ENCODE measurements at regions not wholly inside any gene's neighbourhood (a gene's known extent, or its start where the extent isn't known, plus 50 kb on each side); places are given as distances from the start of the nearest gene placed in this dataset.
A peak's percentile ranks its signal among the peaks of the same experiment; 100 is the strongest.
"Not testable (repeated sequence)": the region's sequence is repeated elsewhere in the genome, so short reads cannot be mapped to it uniquely, and the experiment has no call there.

DNA sequence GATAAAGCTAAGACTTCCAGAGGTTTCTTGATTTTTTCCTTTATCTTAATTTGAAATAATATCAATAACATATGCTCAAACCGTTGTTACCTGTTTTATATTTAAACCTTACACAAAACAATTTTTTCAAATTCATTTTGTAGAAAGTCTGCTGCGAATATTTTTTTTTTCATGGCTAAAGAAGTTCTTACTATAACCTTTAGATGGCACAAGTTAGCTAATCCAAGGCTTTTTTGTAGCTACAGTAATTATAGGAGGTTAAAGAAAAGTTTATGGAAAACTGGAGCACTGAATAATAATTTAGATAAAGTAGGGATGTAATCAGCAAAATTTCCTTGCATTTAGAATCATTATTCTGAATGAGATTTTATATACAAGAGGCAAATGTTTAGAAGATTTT, 78.0 kb upstream of the PNPT1 start:
- Histone ChIP-seq H3K36me3 (ENCODE audit: control insufficient read depth, low read length) (no peaks in the 10 kb centered on the region), H3K79me2 (ENCODE audit: control insufficient read depth, low read length) (no peaks in the 10 kb centered on the region), H3K4me1 (ENCODE audit: control insufficient read depth, low read length) (no peaks in the 10 kb centered on the region), H3K9me3 (ENCODE audit: control insufficient read depth, insufficient read depth, low read length) (no peaks in the 10 kb centered on the region), H3F3A (ENCODE audit: control insufficient read depth, insufficient read depth) (no peaks in the 10 kb centered on the region), H3K4me2 (ENCODE audit: low read length) (no peak overlapping the region), H3K9me2 (replicated peaks; ENCODE audit: control insufficient read depth, low read length) (no peaks in the 10 kb centered on the region), H3K27ac (ENCODE audit: low read depth, low read length) (no peak overlapping the region), H3K4me3 (ENCODE audit: low read length) (no peak overlapping the region), H3K27me3 (ENCODE audit: control insufficient read depth, low read length) (peaks cover 9% of the 10 kb centered on the region; the same call in 1 of the 2 replicates), H4K20me1 (ENCODE audit: control insufficient read depth, insufficient read depth, low read depth, low read length) (no peaks in the 10 kb centered on the region)
- TF ChIP-seq, protein P1, sequence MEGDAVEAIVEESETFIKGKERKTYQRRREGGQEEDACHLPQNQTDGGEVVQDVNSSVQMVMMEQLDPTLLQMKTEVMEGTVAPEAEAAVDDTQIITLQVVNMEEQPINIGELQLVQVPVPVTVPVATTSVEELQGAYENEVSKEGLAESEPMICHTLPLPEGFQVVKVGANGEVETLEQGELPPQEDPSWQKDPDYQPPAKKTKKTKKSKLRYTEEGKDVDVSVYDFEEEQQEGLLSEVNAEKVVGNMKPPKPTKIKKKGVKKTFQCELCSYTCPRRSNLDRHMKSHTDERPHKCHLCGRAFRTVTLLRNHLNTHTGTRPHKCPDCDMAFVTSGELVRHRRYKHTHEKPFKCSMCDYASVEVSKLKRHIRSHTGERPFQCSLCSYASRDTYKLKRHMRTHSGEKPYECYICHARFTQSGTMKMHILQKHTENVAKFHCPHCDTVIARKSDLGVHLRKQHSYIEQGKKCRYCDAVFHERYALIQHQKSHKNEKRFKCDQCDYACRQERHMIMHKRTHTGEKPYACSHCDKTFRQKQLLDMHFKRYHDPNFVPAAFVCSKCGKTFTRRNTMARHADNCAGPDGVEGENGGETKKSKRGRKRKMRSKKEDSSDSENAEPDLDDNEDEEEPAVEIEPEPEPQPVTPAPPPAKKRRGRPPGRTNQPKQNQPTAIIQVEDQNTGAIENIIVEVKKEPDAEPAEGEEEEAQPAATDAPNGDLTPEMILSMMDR (IDR thresholded peaks at IDR 0.05; ENCODE audit: low read depth, low read length, poor library complexity, severe bottlenecking): peak; percentile 61
- TF ChIP-seq EZH2phosphoT487 (IDR thresholded peaks at IDR 0.05; ENCODE audit: borderline replicate concordance, low read length): no peak

DNA sequence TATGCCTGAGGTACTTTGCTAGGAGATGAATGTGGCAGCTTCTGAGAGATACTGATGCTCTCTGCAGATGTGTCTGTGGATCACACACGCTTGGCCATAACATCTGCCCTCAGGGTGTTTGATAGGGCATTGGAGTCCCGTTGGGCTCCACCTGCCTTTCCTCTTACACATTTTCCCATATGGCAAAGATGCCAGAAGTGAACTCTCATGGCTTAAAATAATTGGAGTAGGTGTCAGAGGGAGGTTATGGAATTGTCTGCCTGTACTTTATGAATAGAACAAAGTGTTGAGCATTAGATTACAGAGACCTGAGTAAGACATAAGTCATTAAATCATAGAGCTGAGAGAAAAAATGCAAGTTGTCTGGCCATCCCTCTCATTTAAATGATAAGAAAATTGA, 75.3 kb upstream of the PNPT1 start:
- no peak for TF ChIP-seq EZH2phosphoT487 (IDR thresholded peaks at IDR 0.05; ENCODE audit: borderline replicate concordance, low read length)
- TF ChIP-seq, protein P1 (IDR thresholded peaks at IDR 0.05; ENCODE audit: low read depth, low read length, poor library complexity, severe bottlenecking): no peak
- Histone ChIP-seq H3K9me2 (replicated peaks; ENCODE audit: control insufficient read depth, low read length) (no peaks in the 10 kb centered on the region), H3K4me2 (ENCODE audit: low read length) (no peak overlapping the region), H3K36me3 (ENCODE audit: control insufficient read depth, low read length) (no peaks in the 10 kb centered on the region), H3K27me3 (ENCODE audit: control insufficient read depth, low read length) (peaks cover 6% of the 10 kb centered on the region; the same call in 1 of the 2 replicates), H4K20me1 (ENCODE audit: control insufficient read depth, insufficient read depth, low read depth, low read length) (no peaks in the 10 kb centered on the region), H3K27ac (ENCODE audit: low read depth, low read length) (no peak overlapping the region), H3K4me1 (ENCODE audit: control insufficient read depth, low read length) (no peaks in the 10 kb centered on the region), H3K79me2 (ENCODE audit: control insufficient read depth, low read length) (no peaks in the 10 kb centered on the region), H3K9me3 (ENCODE audit: control insufficient read depth, insufficient read depth, low read length) (no peaks in the 10 kb centered on the region), H3K4me3 (ENCODE audit: low read length) (no peak overlapping the region), H3F3A (ENCODE audit: control insufficient read depth, insufficient read depth) (no peaks in the 10 kb centered on the region)

DNA sequence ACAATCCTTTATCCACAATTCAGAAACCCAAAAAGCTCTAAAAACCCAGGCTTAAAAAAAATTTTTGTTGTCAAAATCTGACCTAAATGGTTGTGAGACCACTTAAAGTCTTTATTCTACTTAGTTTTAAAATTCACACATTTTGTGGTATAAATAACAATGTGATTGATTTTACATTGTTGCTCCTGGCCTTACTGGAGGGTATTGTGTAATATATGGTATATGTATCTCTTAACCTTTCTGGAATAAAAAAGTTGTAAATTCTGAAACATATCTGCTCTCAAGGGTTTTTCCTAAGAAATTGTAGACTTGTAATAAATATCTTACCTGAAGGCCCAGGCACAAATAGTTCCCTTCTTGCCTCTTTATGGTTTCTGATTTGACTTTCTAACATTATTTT, 73.3 kb upstream of the PNPT1 start:
- H3F3A ChIP-seq (ENCODE audit: control insufficient read depth, insufficient read depth): no peaks in the 10 kb centered on the region
- H3K4me1 ChIP-seq (ENCODE audit: control insufficient read depth, low read length): no peaks in the 10 kb centered on the region
- H3K27me3 ChIP-seq (ENCODE audit: control insufficient read depth, low read length): peaks cover 6% of the 10 kb centered on the region; the same call in 1 of the 2 replicates
- H3K4me3 ChIP-seq (ENCODE audit: low read length): no peak overlapping the region
- no peaks in the 10 kb centered on the region for H4K20me1 ChIP-seq (ENCODE audit: control insufficient read depth, insufficient read depth, low read depth, low read length)
- no peaks in the 10 kb centered on the region for H3K9me2 ChIP-seq (replicated peaks; ENCODE audit: control insufficient read depth, low read length)
- TF ChIP-seq EZH2phosphoT487 (IDR thresholded peaks at IDR 0.05; ENCODE audit: borderline replicate concordance, low read length): no peak
- H3K36me3 ChIP-seq (ENCODE audit: control insufficient read depth, low read length): no peaks in the 10 kb centered on the region
- no peak overlapping the region for H3K27ac ChIP-seq (ENCODE audit: low read depth, low read length)
- no peak overlapping the region for H3K4me2 ChIP-seq (ENCODE audit: low read length)
- no peaks in the 10 kb centered on the region for H3K9me3 ChIP-seq (ENCODE audit: control insufficient read depth, insufficient read depth, low read length)
- H3K79me2 ChIP-seq (ENCODE audit: control insufficient read depth, low read length): no peaks in the 10 kb centered on the region

DNA sequence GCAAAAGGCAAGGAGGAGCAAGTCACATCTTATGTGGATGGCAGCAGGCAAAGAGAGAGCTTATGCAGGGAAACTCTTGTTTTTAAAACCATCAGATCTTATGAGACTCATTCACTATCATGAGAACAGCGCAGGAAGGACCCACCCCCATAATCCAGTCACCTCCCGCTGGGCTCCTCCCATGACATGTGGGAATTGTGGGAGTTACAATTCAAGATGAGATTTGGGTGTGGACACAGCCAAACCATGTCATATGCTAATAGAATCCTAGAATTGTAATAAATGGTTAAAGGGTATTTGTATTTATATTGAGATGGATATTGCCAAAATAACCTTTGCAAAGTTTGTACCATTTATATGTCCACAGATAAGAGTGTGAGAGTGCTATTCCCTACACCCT, 72.1 kb upstream of the PNPT1 start:
- not testable (repeated sequence) for H3K27ac ChIP-seq (ENCODE audit: low read depth, low read length); H3K27me3 ChIP-seq (ENCODE audit: control insufficient read depth, low read length); H3K4me2 ChIP-seq (ENCODE audit: low read length); H3K4me3 ChIP-seq (ENCODE audit: low read length); H3F3A ChIP-seq (ENCODE audit: control insufficient read depth, insufficient read depth); H3K79me2 ChIP-seq (ENCODE audit: control insufficient read depth, low read length); H3K4me1 ChIP-seq (ENCODE audit: control insufficient read depth, low read length); H3K9me3 ChIP-seq (ENCODE audit: control insufficient read depth, insufficient read depth, low read length); H4K20me1 ChIP-seq (ENCODE audit: control insufficient read depth, insufficient read depth, low read depth, low read length); H3K9me2 ChIP-seq (replicated peaks; ENCODE audit: control insufficient read depth, low read length); H3K36me3 ChIP-seq (ENCODE audit: control insufficient read depth, low read length)
